ENCODE measurements at regions not wholly inside any gene's neighbourhood (a gene's known extent, or its start where the extent isn't known, plus 50 kb on each side); places are given as distances from the start of the nearest gene placed in this dataset.

DNA sequence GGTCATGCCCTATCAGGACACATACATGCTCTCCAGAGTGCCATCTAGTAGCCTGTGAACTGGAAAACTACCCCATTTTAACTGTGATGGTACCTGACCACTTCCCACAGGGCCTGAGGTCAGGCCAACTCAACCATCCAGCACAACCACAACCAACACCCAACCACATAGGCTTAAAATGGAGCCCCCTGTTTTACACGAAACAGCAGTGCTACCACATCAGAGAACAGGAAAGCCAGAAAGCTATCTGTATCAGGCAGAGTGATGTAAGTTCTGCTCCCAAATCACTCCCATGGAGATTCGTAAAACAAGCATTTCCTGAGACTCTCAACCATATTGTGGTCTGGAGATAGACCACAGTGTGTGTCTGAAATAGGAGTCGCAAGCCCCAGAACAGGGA lies 1017.3 kb upstream of the EPHA6 start:
- TF ChIP-seq GATA2 (IDR thresholded peaks at IDR 0.05; ENCODE audit: low read depth, low read length) = no peak
- TF ChIP-seq GATA3 (IDR thresholded peaks at IDR 0.05; ENCODE audit: low read depth, low read length) = no peak
